HG03280 (cell line): ENCODE measurements at regions not wholly inside any gene's neighbourhood (a gene's known extent, or its start where the extent isn't known, plus 50 kb on each side); places are given as distances from the start of the nearest gene placed in this dataset.
"Not testable (repeated sequence)": the region's sequence is repeated elsewhere in the genome, so short reads cannot be mapped to it uniquely, and the experiment has no call there.

ENCODE experiments used
- ATAC-seq: cut with Tn5 transposase; IDR thresholded peaks from one replicate; pipeline ENCODE4 v1.9.1; 2021; ENCODE audit warnings: mild to moderate bottlenecking, moderate library complexity; ENCODE audit not compliant: unreplicated experiment

GRCh38 chr2:224155896-224156295 lies 116.8 kb upstream of the SERPINE2 start:
- ATAC-seq: no peak

- ATAC-seq: no peak
These were observed 116.3 kb upstream of the SERPINE2 start for GRCh38 chr2:224155371-224155770.

- ATAC-seq: no peak
These were observed 112.7 kb upstream of the SERPINE2 start for GRCh38 chr2:224151680-224152310.

GRCh38 chr2:224151161-224151560 lies 112.1 kb upstream of the SERPINE2 start:
- no peak for ATAC-seq

- not testable (repeated sequence) for ATAC-seq
These were observed 109.0 kb upstream of the SERPINE2 start for GRCh38 chr2:224148058-224148457.

GRCh38 chr2:224147174-224147573 lies 108.1 kb upstream of the SERPINE2 start:
- ATAC-seq: no peak

- ATAC-seq: no peak
These were observed 107.5 kb upstream of the SERPINE2 start for GRCh38 chr2:224146356-224147160.

GRCh38 chr2:224145751-224146355 lies 106.8 kb upstream of the SERPINE2 start:
- no peak for ATAC-seq

GRCh38 chr2:224143526-224143925 lies 104.4 kb upstream of the SERPINE2 start:
- ATAC-seq: no peak

GRCh38 chr2:224142397-224143312 lies 103.6 kb upstream of the SERPINE2 start:
- no peak for ATAC-seq

- ATAC-seq: no peak
These were observed 102.2 kb upstream of the SERPINE2 start for GRCh38 chr2:224141304-224141703.

- no peak for ATAC-seq
These were observed 98.1 kb upstream of the SERPINE2 start for GRCh38 chr2:224137208-224137607.

- ATAC-seq: no peak
These were observed 97.3 kb upstream of the SERPINE2 start for GRCh38 chr2:224136396-224136795.

- no peak for ATAC-seq
These were observed 96.8 kb upstream of the SERPINE2 start for GRCh38 chr2:224135881-224136280.

- no peak for ATAC-seq
These were observed 95.1 kb upstream of the SERPINE2 start for GRCh38 chr2:224134003-224134734.

- ATAC-seq: no peak
These were observed 94.3 kb upstream of the SERPINE2 start for GRCh38 chr2:224133387-224133786.

GRCh38 chr2:224127871-224128501 lies 88.9 kb upstream of the SERPINE2 start:
- ATAC-seq: no peak

GRCh38 chr2:224126440-224126839 lies 87.4 kb upstream of the SERPINE2 start:
- ATAC-seq: no peak

- no peak for ATAC-seq
These were observed 86.9 kb upstream of the SERPINE2 start for GRCh38 chr2:224126003-224126402.

- ATAC-seq: no peak
These were observed 83.5 kb upstream of the SERPINE2 start for GRCh38 chr2:224122542-224122941.
